H1 (cell line): ENCODE measurements at regions not wholly inside any gene's neighbourhood (a gene's known extent, or its start where the extent isn't known, plus 50 kb on each side); places are given as distances from the start of the nearest gene placed in this dataset.

Experiments
- CTCF ChIA-PET: fragments of 300-600 bp; sonication (Branson Sonifier 250); formaldehyde crosslinking; loops from one replicate; lab custom pipeline; 2021; ENCODE audit not compliant: partially characterized antibody; lab: Charles Lee
- POLR2A ChIA-PET: fragments of 300-600 bp; sonication (Branson Sonifier 250); formaldehyde crosslinking; loops from one replicate; lab custom pipeline; 2021; ENCODE audit warnings: inconsistent platforms; ENCODE audit not compliant: partially characterized antibody; lab: Charles Lee
- DNase-seq, 2 experiments: peaks; one replicate each; pipeline versions ENCODE4 v3.0.0 to v3.0.0-alpha.2; 2010 to 2022; ENCODE audit warnings: low spot score in 2 of 2, low read depth in 1 of 2, mixed read lengths in 1 of 2
- FAIRE-seq: peaks from 2 replicates; lab custom pipeline; 2011; peaks lifted over from hg19 to GRCh38; lab: Jason Lieb, UNC
- H2AFZ ChIP-seq: 2 replicates; pipeline ENCODE4 v1.8.1; 2012; ENCODE audit warnings: low read length, inconsistent platforms
- H2AK5ac ChIP-seq: 2 replicates; pipeline ENCODE4 v1.6.1; 2013; ENCODE audit warnings: low read depth, low read length
- H2BK120ac ChIP-seq: replicated peaks from 2 replicates; pipeline ENCODE3; 2013; ENCODE audit warnings: low read depth, low read length, inconsistent platforms
- H2BK12ac ChIP-seq: 2 replicates; pipeline ENCODE4 v1.6.1; 2013; ENCODE audit warnings: low read depth, low read length
- H2BK15ac ChIP-seq: 2 replicates; pipeline ENCODE4 v1.6.1; 2013; ENCODE audit warnings: low read length
- H2BK20ac ChIP-seq: 2 replicates; pipeline ENCODE4 v1.6.1; 2013; ENCODE audit warnings: low read length
- H2BK5ac ChIP-seq: 2 replicates; pipeline ENCODE4 v1.6.1; 2013; ENCODE audit warnings: low read depth, low read length
- H3K14ac ChIP-seq: 2 replicates; pipeline ENCODE4 v1.6.1; 2013; ENCODE audit warnings: inconsistent platforms; ENCODE audit not compliant: insufficient read length
- H3K18ac ChIP-seq: 2 replicates; pipeline ENCODE4 v1.6.1; 2013; ENCODE audit warnings: low read length; ENCODE audit errors: extremely low read depth
- H3K23ac ChIP-seq: 2 replicates; pipeline ENCODE4 v1.6.1; 2013; ENCODE audit warnings: inconsistent platforms; ENCODE audit not compliant: insufficient read length
- H3K23me2 ChIP-seq: 2 replicates; pipeline ENCODE4 v1.6.1; 2013; ENCODE audit warnings: low read depth, low read length
- H3K27ac ChIP-seq: 2 replicates; pipeline ENCODE4 v1.6.1; 2011; ENCODE audit warnings: low read depth, low read length, inconsistent platforms
- H3K27me3 ChIP-seq, 4 experiments: replicated peaks in 1 of 4; 1 replicate in 1 of 4; 2 replicates in 3 of 4; pipeline versions ENCODE4 v1.6.1 to v1.8.1; 2011 to 2013; ENCODE audit warnings: low read length in 3 of 4, mild to moderate bottlenecking in 3 of 4, inconsistent platforms in 2 of 4, mixed read lengths in 2 of 4, moderate library complexity in 1 of 4; ENCODE audit not compliant: control insufficient read depth in 3 of 4, insufficient read depth in 3 of 4; ENCODE audit errors: extremely low read depth in 1 of 4
- H3K36me3 ChIP-seq, 4 experiments: 2 replicates each; pipeline versions ENCODE4 v1.6.1 to v1.8.1; 2011 to 2013; ENCODE audit warnings: mild to moderate bottlenecking in 4 of 4, low read length in 3 of 4, moderate library complexity in 2 of 4, control low read depth in 1 of 4, inconsistent platforms in 1 of 4; ENCODE audit not compliant: insufficient read depth in 4 of 4, control insufficient read depth in 2 of 4
- H3K4ac ChIP-seq: replicated peaks from 2 replicates; pipeline ENCODE3; 2013; ENCODE audit warnings: low read length, low read depth, mixed read lengths, inconsistent platforms; ENCODE audit not compliant: insufficient read length
- H3K4me1 ChIP-seq, 4 experiments: replicated peaks in 1 of 4; 1 replicate in 1 of 4; 2 replicates in 3 of 4; pipeline versions ENCODE4 v1.6.1 to v1.8.1; 2011 to 2013; ENCODE audit warnings: low read length in 3 of 4, inconsistent platforms in 2 of 4, mixed read lengths in 1 of 4; ENCODE audit not compliant: insufficient read depth in 4 of 4, control insufficient read depth in 3 of 4
- H3K4me2 ChIP-seq, 2 experiments: 2 replicates each; pipeline versions ENCODE4 v1.6.1 to v1.8.1; 2011 to 2013; ENCODE audit warnings: low read depth in 2 of 2, low read length in 2 of 2, control low read depth in 1 of 2, inconsistent platforms in 1 of 2, mild to moderate bottlenecking in 1 of 2; ENCODE audit not compliant: insufficient read depth in 1 of 2
- H3K4me3 ChIP-seq, 4 experiments: fragments of 200-600, 300-600 bp in 1 of 4; sonication (generic), shearing (Covaris generic), sonication (Bioruptor Twin) in 1 of 4; 2 replicates each; pipeline versions ENCODE4 v1.5.1 to v1.8.1; 2011 to 2016; ENCODE audit warnings: low read length in 4 of 4, low read depth in 3 of 4, control low read depth in 2 of 4, inconsistent platforms in 2 of 4, mild to moderate bottlenecking in 2 of 4, mixed read lengths in 1 of 4, moderate library complexity in 1 of 4; ENCODE audit not compliant: insufficient read depth in 2 of 4; ENCODE audit errors: extremely low read depth in 1 of 4
- H3K56ac ChIP-seq: replicated peaks from 2 replicates; pipeline ENCODE3; 2013; ENCODE audit warnings: low read depth, mild to moderate bottlenecking, mixed read lengths, low read length, inconsistent platforms; ENCODE audit not compliant: insufficient read length
- H3K79me1 ChIP-seq: 2 replicates; pipeline ENCODE4 v1.6.1; 2013; ENCODE audit warnings: low read depth, low read length, control low read depth
- H3K79me2 ChIP-seq, 2 experiments: 2 replicates each; pipeline versions ENCODE4 v1.6.1 to v1.8.1; 2012 to 2013; ENCODE audit warnings: low read length in 2 of 2, mild to moderate bottlenecking in 2 of 2, inconsistent platforms in 1 of 2; ENCODE audit not compliant: insufficient read depth in 2 of 2, control insufficient read depth in 1 of 2
- H3K9ac ChIP-seq, 4 experiments: replicated peaks in 1 of 4; 1 replicate in 1 of 4; 2 replicates in 3 of 4; pipeline versions ENCODE4 v1.6.1 to v1.8.1; 2011 to 2013; ENCODE audit warnings: low read depth in 3 of 4, low read length in 3 of 4, control low read depth in 2 of 4, mild to moderate bottlenecking in 2 of 4, moderate library complexity in 2 of 4, inconsistent platforms in 1 of 4; ENCODE audit errors: extremely low read depth in 1 of 4
- H3K9me3 ChIP-seq, 2 experiments: 2 replicates each; pipeline versions ENCODE4 v1.6.1 to v1.8.1; 2012 to 2013; ENCODE audit warnings: mild to moderate bottlenecking in 2 of 2, moderate library complexity in 2 of 2, control low read depth in 1 of 2, inconsistent platforms in 1 of 2, low read depth in 1 of 2, low read length in 1 of 2, mixed read lengths in 1 of 2; ENCODE audit not compliant: insufficient read depth in 2 of 2
- H4K20me1 ChIP-seq, 2 experiments: replicated peaks in 1 of 2; 2 replicates each; pipeline versions ENCODE3 to v1.8.1; 2011 to 2013; ENCODE audit warnings: inconsistent platforms in 2 of 2, low read length in 2 of 2, mild to moderate bottlenecking in 1 of 2; ENCODE audit not compliant: insufficient read depth in 2 of 2, control insufficient read depth in 1 of 2
- H4K5ac ChIP-seq: 2 replicates; pipeline ENCODE4 v1.6.1; 2013; ENCODE audit warnings: low read length, low read depth, mixed read lengths, inconsistent platforms; ENCODE audit not compliant: insufficient read length
- H4K8ac ChIP-seq: 2 replicates; pipeline ENCODE4 v1.8.0; 2013; ENCODE audit warnings: mild to moderate bottlenecking, moderate library complexity, low read length, inconsistent platforms; ENCODE audit not compliant: insufficient read depth; ENCODE audit errors: extremely low read depth
- H4K91ac ChIP-seq: replicated peaks from 2 replicates; pipeline ENCODE3; 2013; ENCODE audit warnings: low read length, mixed read lengths, inconsistent platforms; ENCODE audit not compliant: insufficient read length
- CBX5 ChIP-seq: fragments of 300-800, 300-1000 bp; sonication (generic); IDR thresholded peaks from 2 replicates; pipeline ENCODE4 v1.7.1; 2016; ENCODE audit warnings: antibody characterized with exemption, low read length, low read depth
- CBX8 ChIP-seq: fragments of 300-800, 300-1000 bp; sonication (generic); IDR thresholded peaks from 2 replicates; pipeline ENCODE4 v1.7.1; 2016; ENCODE audit warnings: low read depth, low read length, borderline replicate concordance
- CHD1 ChIP-seq: IDR thresholded peaks from 2 replicates; pipeline ENCODE4 v1.6.1; 2012; ENCODE audit warnings: low read depth, low read length, improper control_type of control experiment
- EZH2 ChIP-seq: fragments of 200-600 bp; sonication (generic); IDR thresholded peaks from 2 replicates; pipeline ENCODE4 v1.7.1; 2012; ENCODE audit warnings: low read depth, mild to moderate bottlenecking, moderate library complexity, low read length, inconsistent platforms; ENCODE audit not compliant: severe bottlenecking
- GTF2F1 ChIP-seq: IDR thresholded peaks from 2 replicates; pipeline ENCODE4 v1.6.1; 2012; ENCODE audit warnings: low read depth, low read length, improper control_type of control experiment, borderline replicate concordance
- RAD21 ChIP-seq, 2 experiments: IDR thresholded peaks in 1 of 2; conservative IDR thresholded peaks in 1 of 2; 2 replicates each; pipeline ENCODE4 v1.6.1; 2011; ENCODE audit warnings: low read depth in 2 of 2, low read length in 2 of 2, improper control_type of control experiment in 1 of 2, inconsistent platforms in 1 of 2, mild to moderate bottlenecking in 1 of 2, moderate library complexity in 1 of 2
- SP2 ChIP-seq: IDR thresholded peaks from 2 replicates; pipeline ENCODE4 v1.6.1; 2012; ENCODE audit warnings: mild to moderate bottlenecking, low read length, inconsistent platforms
- TCF12 ChIP-seq: IDR thresholded peaks from 2 replicates; pipeline ENCODE4 v1.6.1; 2011; ENCODE audit warnings: low read depth, mild to moderate bottlenecking, low read length
- ZNF274 ChIP-seq: IDR thresholded peaks from 2 replicates; pipeline ENCODE4 v1.7.0; 2012; ENCODE audit warnings: low read length, borderline replicate concordance; ENCODE audit errors: extremely low read depth
- WGBS, 2 experiments: shearing (Covaris generic) in 1 of 2; methylation state at CpG; one replicate each; pipeline versions ENCODE4 v1.1.6 to v1.1.7; 2013 to 2015; ENCODE audit warnings: low lambda C conversion rate in 2 of 2, mixed read lengths in 2 of 2, inconsistent platforms in 1 of 2, low coverage in 1 of 2, missing lambda C conversion rate in 1 of 2; ENCODE audit not compliant: insufficient replicate concordance in 2 of 2, insufficient coverage in 1 of 2, insufficient read length in 1 of 2; ENCODE audit errors: extremely low coverage in 1 of 2, missing lambda C conversion rate in 1 of 2; 5-methylcytosine and 5-hydroxymethylcytosine counted together
- TF ChIP-seq, protein P1 (sequence below): IDR thresholded peaks from 2 replicates; pipeline ENCODE4 v1.6.1; 2012; ENCODE audit warnings: low read length, inconsistent platforms
- TF ChIP-seq, protein P2 (sequence below): IDR thresholded peaks from 2 replicates; pipeline ENCODE4 v1.6.1; 2011; ENCODE audit warnings: low read depth, mild to moderate bottlenecking, low read length; ENCODE audit not compliant: insufficient read depth

DNA sequence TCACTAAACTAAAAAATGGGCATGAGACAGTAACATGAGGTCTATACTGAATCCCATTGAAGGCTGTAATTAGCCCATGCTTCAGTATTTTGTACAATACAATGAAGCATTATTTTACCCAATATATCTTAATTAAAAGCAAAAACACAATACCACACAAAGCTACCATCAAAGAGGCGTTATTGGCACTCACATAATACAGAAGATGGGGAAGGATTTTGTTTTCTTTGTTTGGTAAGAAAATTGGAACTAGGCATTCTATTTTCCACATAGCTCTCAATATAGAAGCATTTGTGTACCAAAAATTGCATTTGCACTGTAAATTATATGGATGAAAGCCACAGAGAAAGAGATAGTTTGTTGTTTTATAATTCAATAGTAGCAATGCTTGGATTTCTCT is 761.0 kb downstream of the EFNA5 start:
- Histone ChIP-seq H3K27ac (no peak overlapping the region), H4K8ac (no peak overlapping the region), H3K18ac (no peak overlapping the region), H3K56ac (no peak overlapping the region), H3K4ac (no peak overlapping the region), H2BK5ac (no peak overlapping the region), H3K23me2 (no peaks in the 10 kb centered on the region), H2BK20ac (no peak overlapping the region), H4K20me1 (no peaks in the 10 kb centered on the region), H4K91ac (no peak overlapping the region), H2BK120ac (no peak overlapping the region), H3K79me1 (no peaks in the 10 kb centered on the region), H2AFZ (no peak overlapping the region), H3K9ac (no peak overlapping the region), H3K9me3 (no peaks in the 10 kb centered on the region), H2BK12ac (no peak overlapping the region), H3K4me2 (no peak overlapping the region), H3K23ac (no peak overlapping the region), H3K14ac (no peak overlapping the region), H2AK5ac (no peak overlapping the region), H2BK15ac (no peak overlapping the region), H3K4me3 (no peak overlapping the region), H3K4me1 (no peaks in the 10 kb centered on the region), H3K36me3 (no peaks in the 10 kb centered on the region), H3K27me3 (no peaks in the 10 kb centered on the region), H3K79me2 (no peaks in the 10 kb centered on the region), H4K5ac (no peak overlapping the region)
- ChIA-PET POLR2A (no interaction called here), CTCF (no interaction called here)
- WGBS, 2 experiments = 92% methylated on average over 1 of the region's 1 CpG; no CpG with 5 or more reads in 1 of the 2 experiments
- FAIRE-seq = no peak
- no peak for DNase-seq
- TF ChIP-seq SP2 (no peak), RAD21 (IDR thresholded peaks at IDR 0.05 in 1 of 2, conservative IDR thresholded peaks at IDR 0.05 in 1 of 2; ENCODE audit: low read depth in 2 of 2, low read length in 2 of 2) (no peak), ZNF274 (no peak), TCF12 (no peak), CBX8 (no peak), GTF2F1 (no peak), EZH2 (no peak), CBX5 (no peak), CHD1 (no peak)
- TF ChIP-seq, protein P1, sequence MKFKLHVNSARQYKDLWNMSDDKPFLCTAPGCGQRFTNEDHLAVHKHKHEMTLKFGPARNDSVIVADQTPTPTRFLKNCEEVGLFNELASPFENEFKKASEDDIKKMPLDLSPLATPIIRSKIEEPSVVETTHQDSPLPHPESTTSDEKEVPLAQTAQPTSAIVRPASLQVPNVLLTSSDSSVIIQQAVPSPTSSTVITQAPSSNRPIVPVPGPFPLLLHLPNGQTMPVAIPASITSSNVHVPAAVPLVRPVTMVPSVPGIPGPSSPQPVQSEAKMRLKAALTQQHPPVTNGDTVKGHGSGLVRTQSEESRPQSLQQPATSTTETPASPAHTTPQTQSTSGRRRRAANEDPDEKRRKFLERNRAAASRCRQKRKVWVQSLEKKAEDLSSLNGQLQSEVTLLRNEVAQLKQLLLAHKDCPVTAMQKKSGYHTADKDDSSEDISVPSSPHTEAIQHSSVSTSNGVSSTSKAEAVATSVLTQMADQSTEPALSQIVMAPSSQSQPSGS = no peak
- TF ChIP-seq, protein P2, sequence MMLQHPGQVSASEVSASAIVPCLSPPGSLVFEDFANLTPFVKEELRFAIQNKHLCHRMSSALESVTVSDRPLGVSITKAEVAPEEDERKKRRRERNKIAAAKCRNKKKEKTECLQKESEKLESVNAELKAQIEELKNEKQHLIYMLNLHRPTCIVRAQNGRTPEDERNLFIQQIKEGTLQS = no peak
